ENCODE measurements at regions not wholly inside any gene's neighbourhood (a gene's known extent, or its start where the extent isn't known, plus 50 kb on each side); places are given as distances from the start of the nearest gene placed in this dataset.
A peak's percentile ranks its signal among the peaks of the same experiment; 100 is the strongest.

GRCh38 chr7:31192986-31193385 is 140.9 kb downstream of the ADCYAP1R1 start:
- no peak overlapping the region for H3K4me3 ChIP-seq
- no peaks in the 10 kb centered on the region for H3K4me1 ChIP-seq
- H3K36me3 ChIP-seq = no peaks in the 10 kb centered on the region
- TF ChIP-seq CTCF (IDR thresholded peaks at IDR 0.05) = peak; percentile 36 to 56
- H3K9me3 ChIP-seq = peaks cover 0 to 5% of the 10 kb centered on the region in 2 donors
- intact Hi-C loops (cut with DNase I) = no loop called here
- ATAC-seq (peak; percentile 98), DNase-seq (peak; percentile 45 to 89 (median 82))
- no peak overlapping the region for H3K27ac ChIP-seq
- peaks cover 0 to 17% of the 10 kb centered on the region in 2 donors for H3K27me3 ChIP-seq

DNA sequence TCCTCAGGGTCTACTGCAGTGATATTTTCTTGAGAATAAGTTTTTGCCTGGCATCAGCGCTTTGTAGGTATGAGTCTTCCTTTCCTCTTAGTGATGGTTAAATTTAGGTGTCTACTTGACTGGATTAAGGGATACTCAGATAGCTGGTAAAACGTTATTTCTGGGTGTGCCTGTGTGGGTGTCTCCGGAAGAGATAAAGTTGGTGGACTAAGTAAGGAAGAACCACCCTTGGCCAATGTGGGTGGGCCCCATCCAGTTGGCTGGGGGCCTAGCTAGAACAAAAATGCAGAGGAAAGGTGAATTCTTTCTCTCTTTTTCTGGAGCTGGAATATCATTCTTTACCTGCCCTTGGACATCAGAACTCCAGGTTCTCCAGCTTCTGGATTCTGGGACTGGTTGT is 138.8 kb downstream of the ADCYAP1R1 start:
- intact Hi-C loops (cut with DNase I) = no loop called here
- ATAC-seq = no peak
- Histone ChIP-seq H3K27ac (no peak overlapping the region), H3K9me3 (no peaks in the 10 kb centered on the region), H3K27me3 (peaks cover 0 to 17% of the 10 kb centered on the region in 2 donors), H3K36me3 (no peaks in the 10 kb centered on the region), H3K4me3 (no peak overlapping the region), H3K4me1 (no peaks in the 10 kb centered on the region)
- DNase-seq = no peak
- no peak for TF ChIP-seq CTCF (IDR thresholded peaks at IDR 0.05)

DNA sequence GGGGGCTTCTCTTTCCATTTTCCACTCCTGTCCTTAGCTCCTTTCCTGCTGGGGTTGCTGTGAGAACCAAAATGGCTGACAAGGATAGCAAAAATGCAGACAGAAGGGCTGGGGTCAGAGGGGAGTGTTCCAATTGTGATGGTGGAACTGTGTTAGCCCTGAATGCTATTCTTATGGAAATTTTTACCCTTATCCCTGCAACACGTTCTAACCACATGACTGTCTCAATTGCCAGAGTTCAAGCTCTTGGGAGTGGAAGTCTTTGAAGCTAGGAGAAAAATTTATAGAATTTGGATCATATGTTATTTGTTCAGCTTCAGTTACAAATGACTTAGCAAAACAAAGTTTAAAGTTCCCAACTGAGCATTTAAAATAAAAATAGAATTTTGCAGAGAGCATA is 134.1 kb downstream of the ADCYAP1R1 start:
- intact Hi-C loops (cut with DNase I) = no loop called here
- no peak for DNase-seq
- no peak for TF ChIP-seq CTCF (IDR thresholded peaks at IDR 0.05)
- H3K27ac ChIP-seq = no peak overlapping the region
- no peak overlapping the region for H3K4me3 ChIP-seq
- no peak for ATAC-seq
- no peaks in the 10 kb centered on the region for H3K4me1 ChIP-seq
- no peaks in the 10 kb centered on the region for H3K27me3 ChIP-seq
- no peaks in the 10 kb centered on the region for H3K36me3 ChIP-seq
- H3K9me3 ChIP-seq = no peaks in the 10 kb centered on the region

DNA sequence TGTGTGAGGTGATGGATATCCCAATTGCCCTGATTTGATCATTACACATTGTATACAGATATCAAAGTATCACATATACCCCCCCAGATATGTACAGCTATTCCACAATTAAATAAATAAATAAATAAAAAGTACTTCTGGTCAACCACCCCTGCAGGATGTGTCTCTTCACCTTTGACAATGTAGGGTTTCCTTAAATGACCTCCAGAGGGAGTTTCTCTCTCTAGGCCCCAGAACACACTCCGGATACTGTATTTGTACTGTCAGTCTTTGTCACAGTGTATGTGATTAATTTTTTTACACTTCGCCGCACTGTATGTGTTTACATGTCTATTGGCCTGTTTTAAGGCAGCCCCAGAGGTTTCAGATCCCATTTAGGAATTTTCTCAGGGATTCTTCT is 123.6 kb downstream of the ADCYAP1R1 start:
- TF ChIP-seq CTCF (IDR thresholded peaks at IDR 0.05) = no peak
- H3K27me3 ChIP-seq = no peaks in the 10 kb centered on the region
- ATAC-seq (no peak), DNase-seq (no peak)
- H3K36me3 ChIP-seq = no peaks in the 10 kb centered on the region
- H3K4me1 ChIP-seq = no peaks in the 10 kb centered on the region
- intact Hi-C loops (cut with DNase I) = no loop called here
- H3K9me3 ChIP-seq = no peaks in the 10 kb centered on the region
- H3K4me3 ChIP-seq = no peak overlapping the region
- no peak overlapping the region for H3K27ac ChIP-seq

GRCh38 chr7:31171984-31172383 is 119.9 kb downstream of the ADCYAP1R1 start:
- Histone ChIP-seq H3K4me1 (no peaks in the 10 kb centered on the region), H3K4me3 (no peak overlapping the region), H3K9me3 (no peaks in the 10 kb centered on the region), H3K27me3 (peaks cover 0 to under 1% of the 10 kb centered on the region in 2 donors), H3K36me3 (no peaks in the 10 kb centered on the region), H3K27ac (no peak overlapping the region)
- ATAC-seq = no peak
- intact Hi-C loops (cut with DNase I) = no loop called here
- no peak for TF ChIP-seq CTCF (IDR thresholded peaks at IDR 0.05)
- no peak for DNase-seq
